22Rv1 (cell line): ENCODE measurements at regions not wholly inside any gene's neighbourhood (a gene's known extent, or its start where the extent isn't known, plus 50 kb on each side); places are given as distances from the start of the nearest gene placed in this dataset.

Experiments
- CTCF ChIP-seq: fragments of 450-650 bp; IDR thresholded peaks from 2 replicates; pipeline ENCODE4 v1.5.1; 2017; ENCODE audit warnings: mild to moderate bottlenecking
- ZFX ChIP-seq: fragments of 450-650 bp; IDR thresholded peaks from 2 replicates; pipeline ENCODE4 v1.6.1; 2017; ENCODE audit warnings: antibody characterized with exemption, borderline replicate concordance

DNA sequence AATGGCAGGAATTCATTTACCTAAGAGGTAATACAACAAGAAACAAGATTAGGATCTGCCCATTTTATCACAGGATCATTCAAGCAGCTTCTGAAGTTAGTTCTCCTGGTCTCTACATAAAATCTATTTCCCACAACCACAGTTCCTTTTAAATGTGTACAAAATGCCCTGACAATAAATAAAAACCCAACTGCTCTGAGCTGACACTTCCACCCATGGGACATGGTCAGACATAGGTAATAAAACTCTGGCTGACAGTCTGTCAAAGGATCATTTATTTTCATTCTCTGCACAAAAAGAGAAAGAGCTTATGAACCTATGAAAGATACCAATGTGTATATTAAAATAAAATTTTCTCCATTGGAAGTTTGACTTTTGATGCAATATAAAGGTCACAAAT, 145.4 kb upstream of the PALMD start:
- TF ChIP-seq CTCF = no peak
- no peak for TF ChIP-seq ZFX
